HG02588 (cell line): ENCODE measurements at regions not wholly inside any gene's neighbourhood (a gene's known extent, or its start where the extent isn't known, plus 50 kb on each side); places are given as distances from the start of the nearest gene placed in this dataset.
"Not testable (repeated sequence)": the region's sequence is repeated elsewhere in the genome, so short reads cannot be mapped to it uniquely, and the experiment has no call there.

ENCODE experiments used
- ATAC-seq: cut with Tn5 transposase; IDR thresholded peaks from one replicate; pipeline ENCODE4 v1.9.1; 2021; ENCODE audit warnings: mild to moderate bottlenecking, moderate library complexity; ENCODE audit not compliant: unreplicated experiment

GRCh38 chr16:88145824-88146405 lies 194.7 kb downstream of the BANP start:
- ATAC-seq: not testable (repeated sequence)

DNA sequence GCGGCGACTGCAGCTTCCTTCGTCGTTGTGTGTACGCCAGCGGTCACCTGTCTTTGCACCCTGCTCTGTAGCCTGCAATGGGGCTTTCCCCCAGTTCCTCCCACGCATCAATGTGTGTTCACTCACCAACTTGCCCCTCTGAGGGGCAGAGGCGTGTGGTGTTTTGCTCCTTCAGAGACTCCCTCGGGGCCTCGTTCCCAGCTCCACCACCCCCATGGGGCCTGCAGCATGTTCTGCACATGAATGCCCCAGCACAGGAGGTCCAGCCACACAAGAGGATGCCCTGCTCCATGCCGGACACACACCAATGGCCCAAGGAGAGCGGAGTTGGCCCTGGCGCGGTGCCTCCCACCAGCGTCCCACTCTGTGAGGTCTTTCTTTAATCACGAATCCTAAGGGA lies 196.8 kb downstream of the BANP start:
- ATAC-seq: not testable (repeated sequence)

DNA sequence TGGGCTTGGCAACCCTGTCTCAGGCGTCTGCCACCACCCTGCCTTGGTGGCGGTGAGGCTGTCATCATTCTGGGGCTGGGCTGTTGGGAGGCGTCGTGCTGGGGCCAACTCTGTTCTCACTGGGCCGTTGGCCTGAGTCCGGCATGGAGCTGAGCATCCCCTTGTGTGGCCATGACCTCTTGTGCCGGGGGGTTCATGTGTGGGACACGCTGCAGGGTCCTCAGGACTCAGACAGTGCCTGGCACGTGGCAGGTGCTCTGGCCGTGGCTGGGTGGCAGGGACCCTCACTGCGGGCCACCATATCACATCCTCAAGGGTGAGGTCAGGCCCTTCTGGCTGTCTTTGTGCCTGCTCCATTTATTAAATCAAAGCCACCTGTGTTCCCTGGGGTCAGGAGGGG lies 197.4 kb downstream of the BANP start:
- ATAC-seq: not testable (repeated sequence)

GRCh38 chr16:88149158-88149603 lies 197.9 kb downstream of the BANP start:
- not testable (repeated sequence) for ATAC-seq

- not testable (repeated sequence) for ATAC-seq
Measured at GRCh38 chr16:88149663-88150062, 198.4 kb downstream of the BANP start.

DNA sequence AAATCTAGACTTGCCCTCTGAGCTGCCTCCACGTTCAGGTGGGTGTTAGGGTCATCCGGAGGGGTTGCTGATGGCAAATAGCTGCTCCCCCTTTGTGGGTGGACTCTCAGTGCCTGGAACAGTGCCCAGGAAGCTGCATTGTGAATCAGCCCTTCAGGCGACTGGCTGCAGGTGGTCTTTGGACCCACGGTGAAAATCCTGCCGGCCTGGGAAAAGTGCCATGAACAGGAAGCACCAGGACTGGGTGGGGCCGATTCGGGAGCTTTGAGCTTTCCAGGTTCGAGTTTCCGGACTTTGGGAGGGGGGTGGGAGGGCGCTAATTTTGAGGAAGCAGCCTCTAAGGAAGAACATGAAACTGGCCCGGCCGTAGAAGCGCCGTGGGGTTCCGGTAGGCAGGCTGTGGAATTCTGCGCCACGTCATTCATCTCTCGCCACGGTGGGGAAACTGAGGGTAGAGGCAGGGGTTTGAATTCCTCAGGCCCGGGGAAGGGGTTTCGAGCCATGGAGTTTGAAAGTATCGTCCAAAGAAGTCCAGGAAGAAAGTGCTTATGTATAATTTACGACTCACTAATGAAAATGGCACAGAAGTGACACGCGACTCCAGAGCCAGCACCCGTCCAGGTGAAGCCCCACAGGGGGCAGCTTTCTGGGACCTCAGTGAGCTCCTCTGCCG lies 199.4 kb downstream of the BANP start:
- not testable (repeated sequence) for ATAC-seq

- ATAC-seq: not testable (repeated sequence)
Measured at GRCh38 chr16:88151129-88151499, 199.9 kb downstream of the BANP start.

- not testable (repeated sequence) for ATAC-seq
Measured at GRCh38 chr16:88151859-88152843, 200.9 kb downstream of the BANP start.

- not testable (repeated sequence) for ATAC-seq
Measured at GRCh38 chr16:88152879-88153278, 201.6 kb downstream of the BANP start.

DNA sequence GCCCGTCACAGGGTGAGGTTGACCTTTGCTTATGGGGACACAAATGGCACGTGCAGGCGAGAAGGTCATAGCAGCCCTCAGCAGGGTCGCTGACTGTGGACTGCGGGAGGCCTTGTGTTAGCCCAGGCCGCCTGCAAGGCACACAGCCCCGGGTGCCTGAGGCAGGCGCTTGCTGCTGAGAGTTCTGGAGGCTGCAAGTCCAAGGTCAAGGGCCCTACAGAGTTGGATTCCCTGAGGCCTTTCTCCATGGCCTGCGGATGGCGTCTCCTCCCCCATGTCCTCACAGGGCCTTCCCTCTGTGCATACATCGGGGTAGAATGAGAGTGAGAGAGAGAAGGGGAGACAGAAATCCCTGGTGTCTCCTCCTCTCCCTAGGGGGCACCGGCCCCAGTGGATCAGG lies 202.3 kb downstream of the BANP start:
- not testable (repeated sequence) for ATAC-seq

DNA sequence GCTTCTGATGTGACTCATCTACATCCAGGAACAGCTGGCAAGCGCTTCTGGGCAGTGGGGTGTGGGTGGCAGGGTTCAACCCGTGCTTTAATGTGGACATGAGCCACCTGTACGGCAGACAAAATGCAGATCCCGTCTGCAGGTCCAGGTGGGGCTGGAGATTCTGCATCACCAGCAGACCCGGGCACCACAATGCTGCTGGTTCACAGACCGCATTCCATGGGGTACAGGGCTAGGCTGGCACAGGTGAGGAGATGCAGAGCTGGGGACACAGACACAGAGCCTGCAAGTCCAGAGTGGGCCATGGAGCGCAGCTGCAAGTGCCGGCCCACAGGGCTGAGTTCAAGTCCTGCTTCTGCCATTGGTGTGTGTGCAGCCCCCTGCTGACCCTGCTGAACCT lies 203.7 kb downstream of the BANP start:
- not testable (repeated sequence) for ATAC-seq

DNA sequence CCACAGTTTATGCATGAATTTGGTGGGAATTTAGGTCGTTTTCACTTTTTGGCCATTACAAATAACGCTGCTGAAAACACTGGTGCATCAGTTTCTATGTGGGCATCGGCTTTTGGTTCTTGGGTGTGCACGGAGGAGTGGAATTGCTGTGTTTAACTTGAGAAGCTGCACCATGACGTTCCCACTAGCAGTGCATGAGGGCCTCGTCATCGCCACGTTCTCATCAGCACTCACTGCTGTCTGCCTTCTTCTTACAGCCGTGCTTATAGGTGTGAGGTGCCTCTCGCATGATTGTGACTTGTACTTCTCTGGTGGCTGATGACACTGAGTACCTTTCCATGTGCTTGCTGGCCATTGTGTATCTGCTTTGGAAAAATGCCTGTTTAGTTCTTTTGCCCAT lies 204.4 kb downstream of the BANP start:
- not testable (repeated sequence) for ATAC-seq

- ATAC-seq: not testable (repeated sequence)
Measured at GRCh38 chr16:88156640-88157283, 205.5 kb downstream of the BANP start.

GRCh38 chr16:88157686-88158085 lies 206.5 kb downstream of the BANP start:
- not testable (repeated sequence) for ATAC-seq

DNA sequence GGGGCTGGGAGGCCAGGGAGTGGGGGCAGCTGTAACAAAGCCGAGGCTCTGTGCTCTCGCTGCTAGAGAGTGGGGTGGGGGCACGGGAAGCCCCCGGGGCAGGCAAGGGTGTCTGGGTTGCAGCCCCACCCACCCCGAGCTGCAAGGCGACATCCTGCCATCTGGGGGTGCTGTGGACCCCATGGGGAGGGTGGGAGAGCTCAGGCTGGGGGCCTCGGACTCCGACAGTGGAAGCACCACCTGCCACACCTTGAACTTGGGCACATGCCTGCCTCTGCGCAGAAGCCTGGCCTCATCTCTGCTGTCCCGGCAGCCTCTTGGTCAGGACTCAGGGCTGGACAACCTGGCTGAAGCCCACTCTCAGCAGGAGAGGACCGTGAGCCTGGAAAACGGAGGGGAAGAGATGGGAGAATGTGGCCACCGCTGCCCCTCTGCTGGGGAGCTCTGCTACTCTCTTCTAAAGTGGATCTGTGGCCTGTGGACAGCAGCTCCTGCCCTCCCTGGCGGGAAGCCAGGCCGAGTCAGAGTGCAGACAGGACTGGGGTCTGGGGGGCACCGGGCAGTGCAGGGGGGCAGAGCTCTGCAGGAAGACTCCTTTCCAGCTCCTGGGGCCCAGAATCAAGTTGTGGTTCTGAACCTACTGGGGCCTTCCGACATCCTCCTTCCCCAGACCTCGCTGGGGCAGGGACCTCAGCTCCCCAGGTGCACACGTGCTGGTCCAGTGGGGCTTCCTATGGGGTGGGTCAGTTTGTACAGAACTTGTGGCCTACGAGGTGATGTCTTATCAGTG lies 207.2 kb downstream of the BANP start:
- not testable (repeated sequence) for ATAC-seq

- not testable (repeated sequence) for ATAC-seq
Measured at GRCh38 chr16:88159046-88159896, 208.0 kb downstream of the BANP start.

- not testable (repeated sequence) for ATAC-seq
Measured at GRCh38 chr16:88159897-88160335, 208.7 kb downstream of the BANP start.

- not testable (repeated sequence) for ATAC-seq
Measured at GRCh38 chr16:88161191-88161590, 210.0 kb downstream of the BANP start.
